SW 1271 (cell line): ENCODE measurements at regions not wholly inside any gene's neighbourhood (a gene's known extent, or its start where the extent isn't known, plus 50 kb on each side); places are given as distances from the start of the nearest gene placed in this dataset.
"Not testable (repeated sequence)": the region's sequence is repeated elsewhere in the genome, so short reads cannot be mapped to it uniquely, and the experiment has no call there.

Experiments used
- DNase-seq, 2 experiments: peaks; one replicate each; lab custom pipeline; 2025; lab: John Stamatoyannopoulos, UW

DNA sequence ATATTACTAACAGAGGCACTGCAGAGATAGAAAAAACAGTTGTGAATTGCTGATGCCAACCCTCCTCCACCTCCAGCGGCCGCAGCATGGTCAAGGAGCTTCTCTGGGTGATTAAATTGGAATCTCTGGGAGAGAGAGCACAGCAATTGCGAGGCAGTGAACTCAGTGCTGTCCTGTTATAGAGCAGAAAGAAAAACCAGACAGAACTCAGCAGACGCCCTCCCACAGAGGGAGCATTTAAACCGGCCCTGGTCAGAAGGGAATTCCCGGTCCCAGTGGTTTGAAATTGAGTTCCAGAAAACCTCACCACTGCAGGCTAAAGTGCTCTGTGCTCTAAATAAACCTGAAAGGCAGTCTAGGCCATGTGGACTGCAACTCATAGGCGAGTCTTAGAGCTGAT lies 175.4 kb downstream of the SQOR start:
- DNase-seq: no peak

DNA sequence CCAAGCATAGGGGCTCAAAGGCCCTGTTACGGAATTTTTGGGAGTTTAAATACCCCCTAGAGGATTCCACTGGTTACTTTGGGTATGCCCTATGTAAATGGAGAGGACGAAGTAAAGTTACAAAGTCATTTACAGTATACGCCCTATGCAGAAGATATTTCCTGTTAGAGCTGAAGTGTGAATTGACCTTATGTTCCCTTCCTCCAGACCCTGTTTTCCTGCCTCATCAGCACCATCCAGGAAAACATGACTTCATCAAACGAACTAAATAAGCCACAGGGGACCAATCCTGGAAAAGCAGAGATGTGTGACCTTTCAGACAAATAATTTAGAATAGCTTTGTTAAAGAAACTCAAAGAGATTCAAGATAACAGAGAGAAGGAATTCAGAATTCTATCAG lies 177.4 kb downstream of the SQOR start:
- DNase-seq: no peak

GRCh38 chr15:45817578-45817977 lies 182.7 kb downstream of the SQOR start:
- DNase-seq: not testable (repeated sequence)

- no peak for DNase-seq
These were observed 186.6 kb downstream of the SQOR start for GRCh38 chr15:45821390-45821789.

- DNase-seq: not testable (repeated sequence)
These were observed 188.1 kb downstream of the SQOR start for GRCh38 chr15:45822968-45823367.

DNA sequence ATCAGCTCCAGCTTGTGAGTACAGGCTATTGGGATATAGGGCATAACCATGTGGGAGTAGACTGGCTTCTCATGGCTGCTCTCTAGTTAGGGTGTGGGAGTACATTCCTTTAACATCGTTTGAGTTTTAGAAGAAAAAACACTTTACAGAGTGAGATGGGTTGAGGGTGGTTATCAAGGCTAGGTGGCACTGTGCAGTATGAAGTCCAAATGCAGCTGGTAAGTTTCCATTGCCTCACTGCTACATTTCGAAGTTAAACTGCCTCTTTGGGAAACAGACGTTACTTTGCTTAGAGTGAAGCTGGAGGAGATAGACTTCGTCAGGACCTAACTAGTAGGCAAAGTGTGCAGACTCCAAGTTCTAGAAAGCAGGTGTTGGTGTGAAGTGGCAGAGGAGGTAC lies 192.4 kb downstream of the SQOR start:
- no peak for DNase-seq

DNA sequence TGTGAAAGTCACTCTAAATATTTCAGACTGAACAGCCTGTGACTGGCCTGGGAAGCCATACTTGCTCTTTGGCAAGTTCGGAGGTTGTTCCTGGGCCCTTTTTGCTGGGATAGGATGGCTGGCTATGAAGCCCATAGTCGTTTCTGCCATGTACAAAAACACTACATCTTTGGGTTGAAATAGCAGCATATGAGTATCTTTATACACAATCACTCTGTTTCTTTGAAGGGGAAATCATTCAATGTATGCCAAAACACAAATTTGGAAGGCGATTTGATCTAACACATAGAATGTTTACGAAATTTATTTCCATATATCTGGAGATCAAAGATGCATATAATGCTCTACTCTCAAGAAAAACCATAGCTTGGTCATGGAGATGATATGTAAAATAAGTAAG lies 192.9 kb downstream of the SQOR start:
- DNase-seq: no peak

- DNase-seq: no peak
These were observed 194.7 kb downstream of the SQOR start for GRCh38 chr15:45829336-45830153.

GRCh38 chr15:45831787-45832186 lies 197.0 kb downstream of the SQOR start:
- DNase-seq: no peak

DNA sequence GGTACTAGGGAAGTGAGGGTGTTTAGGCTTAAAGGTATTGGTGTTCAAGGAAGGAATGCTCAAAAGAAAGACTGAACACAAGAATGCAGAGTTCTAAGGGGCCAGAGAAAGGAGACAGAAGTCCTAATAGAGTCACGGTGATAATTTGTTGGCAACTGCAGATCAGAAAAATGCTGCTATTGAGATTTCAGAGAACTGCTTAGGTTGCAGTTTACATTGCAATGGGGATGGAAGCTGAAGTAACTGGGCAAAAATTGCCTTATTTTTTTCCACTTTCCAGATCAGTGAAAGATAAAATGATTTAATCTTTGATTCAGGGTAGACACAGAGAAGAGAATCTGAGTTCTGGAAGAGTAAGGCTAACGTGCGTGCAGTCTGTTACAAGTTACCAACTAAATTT lies 199.8 kb downstream of the SQOR start:
- no peak for DNase-seq

DNA sequence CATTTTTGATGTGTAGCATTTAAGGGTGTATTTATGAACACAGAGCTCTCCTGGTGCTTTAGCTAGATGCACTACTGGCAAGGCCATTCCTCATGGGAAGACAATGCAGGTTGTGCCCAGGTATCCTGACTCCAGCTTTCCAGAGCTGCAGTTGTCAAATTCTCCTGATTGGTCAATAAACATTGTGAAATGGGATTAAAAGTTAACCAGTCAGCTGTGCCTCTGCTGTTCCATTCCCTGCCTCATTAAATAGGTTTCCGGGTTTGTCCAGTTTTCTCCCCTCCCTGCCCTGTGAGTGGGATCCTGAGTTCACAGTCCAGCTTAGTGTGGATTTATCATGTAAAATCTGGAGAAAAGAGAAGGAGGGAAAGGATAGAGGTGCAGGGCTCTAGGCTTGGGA lies 207.3 kb downstream of the SQOR start:
- DNase-seq: no peak

GRCh38 chr15:45847645-45848044 lies 212.8 kb downstream of the SQOR start:
- no peak for DNase-seq

DNA sequence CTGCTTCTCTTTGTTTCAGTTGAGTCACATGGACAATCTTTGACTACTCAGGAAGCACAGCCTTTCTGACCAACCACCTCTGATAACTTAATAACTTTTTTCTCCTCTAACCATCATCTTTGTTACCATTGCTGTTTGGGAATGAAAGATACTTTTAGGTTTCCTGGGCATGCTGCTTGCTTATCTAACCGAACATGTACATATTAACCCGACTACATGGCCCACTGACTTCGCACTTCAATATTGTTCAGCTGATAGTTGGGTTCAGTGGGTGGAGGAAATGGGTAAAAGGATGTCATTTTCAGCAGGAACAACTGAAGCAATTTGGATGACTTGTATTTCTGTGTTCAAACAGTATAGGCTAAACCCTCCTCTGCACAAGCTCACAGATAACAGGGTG lies 214.3 kb downstream of the SQOR start:
- no peak for DNase-seq

DNA sequence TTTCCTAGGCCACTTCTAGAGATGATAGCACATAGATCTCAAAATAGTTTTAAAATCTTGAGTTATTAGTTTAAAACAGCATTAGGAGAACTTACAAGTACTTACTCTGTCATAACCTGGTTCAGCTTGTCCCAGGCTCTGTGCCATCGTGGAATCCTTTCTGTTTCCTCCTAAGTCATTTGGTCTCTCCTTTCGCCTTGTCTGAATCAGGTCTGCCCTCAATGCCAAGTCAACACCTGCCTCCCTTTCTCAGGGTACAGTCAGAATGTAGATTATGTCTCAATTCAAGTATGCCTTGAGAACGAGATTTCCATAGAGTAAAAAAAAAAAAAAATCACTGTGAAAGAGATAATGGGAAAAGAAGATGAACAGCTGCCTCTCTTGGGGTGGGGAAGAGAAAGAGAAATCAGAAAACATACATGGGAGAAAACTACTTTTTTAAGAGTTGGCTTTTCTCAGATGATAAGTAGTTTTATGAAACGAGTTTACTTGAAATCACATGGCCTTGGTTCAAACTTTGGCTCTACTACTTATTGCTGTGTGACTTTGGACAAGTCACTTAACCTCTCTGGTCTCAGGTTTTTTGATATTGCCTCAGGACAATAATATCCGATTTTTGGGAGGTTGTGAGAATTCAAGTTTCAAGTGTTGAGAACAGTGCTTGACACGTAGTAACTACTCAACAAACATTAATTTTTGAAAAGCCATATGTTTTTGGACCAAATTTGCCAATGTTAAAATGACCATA lies 219.8 kb downstream of the SQOR start:
- no peak for DNase-seq

GRCh38 chr15:45855210-45855906 lies 220.5 kb downstream of the SQOR start:
- no peak for DNase-seq

DNA sequence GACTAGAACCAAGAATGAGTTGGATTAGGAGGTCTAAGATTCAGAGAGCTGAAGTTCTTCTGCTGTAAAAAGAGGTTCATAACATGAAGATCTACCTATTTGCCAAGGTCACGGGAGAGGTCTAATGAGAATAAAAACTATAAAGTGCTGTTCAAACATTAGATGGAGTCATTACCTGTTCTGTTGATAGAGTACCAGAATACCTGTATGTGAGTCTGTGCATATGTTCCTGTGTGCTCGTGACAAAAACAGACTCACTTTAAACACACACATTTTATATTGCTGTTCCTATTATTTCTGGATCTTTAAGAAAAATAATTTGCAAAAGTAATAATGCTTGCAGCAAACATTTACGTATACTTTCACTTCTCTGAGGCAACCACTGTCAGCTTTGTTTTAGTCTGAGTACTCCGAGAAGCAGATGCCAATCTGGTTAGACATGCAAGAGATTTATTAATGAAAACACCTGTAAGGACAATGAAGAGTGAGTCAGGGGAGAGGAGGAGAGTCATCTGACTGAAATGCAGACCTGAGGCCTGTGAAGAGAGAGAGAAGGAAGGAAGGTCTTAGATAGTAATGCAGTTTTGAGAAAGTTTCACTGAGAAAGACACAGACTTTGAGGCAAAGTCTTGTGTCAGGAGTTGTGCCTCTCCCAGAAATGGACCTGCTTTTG lies 221.2 kb downstream of the SQOR start:
- DNase-seq: no peak

- no peak for DNase-seq
These were observed 222.5 kb downstream of the SQOR start for GRCh38 chr15:45857291-45857690.

DNA sequence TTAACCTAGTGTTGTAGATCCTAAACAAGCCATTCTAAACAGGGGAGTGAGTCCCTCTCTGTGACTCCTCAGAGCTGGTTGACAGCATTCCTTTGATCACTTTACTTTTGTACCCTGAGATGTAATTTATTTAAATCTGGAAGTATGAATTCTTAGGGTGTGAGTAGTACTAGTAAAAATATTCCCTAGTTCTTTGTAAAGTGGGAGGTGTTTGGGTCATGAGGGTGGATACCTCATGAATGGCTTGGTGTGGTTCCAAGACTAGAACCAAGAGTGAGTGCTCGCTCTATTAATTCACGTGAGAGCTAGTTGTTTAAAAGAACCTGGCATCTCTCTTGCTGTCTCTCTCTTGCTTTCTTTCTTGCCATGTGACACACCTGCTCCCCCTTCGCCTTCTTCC lies 223.7 kb downstream of the SQOR start:
- DNase-seq: no peak

- no peak for DNase-seq
These were observed 227.2 kb downstream of the SQOR start for GRCh38 chr15:45862034-45862433.

- no peak for DNase-seq
These were observed 229.2 kb downstream of the SQOR start for GRCh38 chr15:45863881-45864580.

DNA sequence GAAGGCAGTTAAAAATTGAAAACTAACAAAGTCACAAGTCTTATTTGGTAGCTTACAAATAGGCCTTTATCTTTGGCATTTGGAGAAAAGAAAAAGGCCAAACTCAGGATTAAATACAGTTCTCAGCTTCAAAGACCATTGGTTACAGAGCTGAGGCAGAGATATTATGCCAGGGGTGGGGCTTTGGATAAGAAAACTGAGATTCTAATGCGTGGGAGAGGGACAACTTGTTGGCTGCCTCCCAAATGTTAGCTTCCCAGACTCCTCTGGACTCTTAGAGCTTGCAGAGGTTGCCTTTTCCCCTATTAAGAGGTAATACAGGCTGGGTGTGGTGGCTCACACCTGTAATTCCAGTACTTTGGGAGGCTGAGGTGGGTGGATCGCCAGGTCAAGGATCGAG lies 231.8 kb downstream of the SQOR start:
- no peak for DNase-seq

DNA sequence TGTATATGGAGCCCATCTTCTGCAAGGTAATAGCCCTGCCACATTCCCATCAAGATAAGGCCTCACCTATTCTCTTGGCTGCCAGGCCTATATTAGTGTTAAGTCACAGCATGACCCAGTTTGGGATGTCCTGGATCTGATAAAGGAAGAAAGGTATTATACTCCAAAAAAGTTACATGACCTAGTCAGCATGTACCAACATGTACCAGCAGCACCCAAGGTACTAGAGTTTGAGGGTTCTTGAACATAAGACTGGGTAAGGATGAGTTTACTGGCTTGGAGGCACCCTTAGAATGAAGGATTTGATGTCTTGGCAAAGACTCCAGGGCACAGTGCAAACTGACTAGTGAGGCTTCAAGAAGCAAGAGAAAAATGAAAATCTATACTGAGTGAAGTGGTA lies 232.5 kb downstream of the SQOR start:
- DNase-seq: no peak
